ENCODE measurements at regions not wholly inside any gene's neighbourhood (a gene's known extent, or its start where the extent isn't known, plus 50 kb on each side); places are given as distances from the start of the nearest gene placed in this dataset.

DNA sequence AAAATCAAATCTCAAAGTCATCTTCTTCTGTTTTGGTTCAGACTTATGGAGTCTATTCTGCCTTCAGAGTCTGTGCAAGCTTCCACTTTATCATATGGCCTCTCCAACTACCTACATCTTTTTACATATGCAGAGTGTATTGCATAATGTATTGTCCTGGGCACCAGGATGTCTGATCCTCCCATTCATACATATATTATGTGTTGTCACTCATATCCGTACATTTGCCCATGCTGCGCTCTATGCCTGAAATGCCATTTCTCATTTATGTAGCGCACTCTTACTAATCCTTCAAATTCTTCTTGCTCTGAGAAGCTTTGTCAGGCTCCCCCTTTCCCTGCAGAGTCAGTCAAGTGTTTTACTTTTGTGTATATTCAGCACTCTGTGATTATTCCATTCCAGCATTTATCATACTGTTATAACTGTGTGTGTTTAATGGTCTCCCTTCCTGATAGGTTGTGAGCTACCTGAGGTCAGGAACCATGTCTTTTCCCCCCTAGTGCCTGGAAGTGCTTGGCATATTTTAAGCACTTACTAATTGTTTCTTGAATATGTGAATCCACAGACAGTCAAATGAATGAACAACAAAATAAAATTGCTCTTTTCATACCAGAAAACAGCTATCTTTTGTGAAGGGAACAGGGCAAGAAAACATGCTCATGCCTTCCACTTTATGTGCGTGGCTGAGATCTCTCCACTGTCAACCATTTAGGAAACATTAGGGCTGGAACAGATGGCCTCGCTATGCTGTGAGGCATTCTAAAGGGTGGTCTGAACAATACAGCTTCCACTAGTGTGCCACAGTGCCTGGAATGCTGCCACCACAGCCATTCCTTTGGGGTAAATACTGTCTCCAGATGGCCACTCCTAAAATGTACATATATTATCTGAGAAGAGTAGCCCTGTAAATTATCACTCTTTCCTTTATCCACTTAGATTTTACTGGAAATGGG, 81.8 kb downstream of the GLUD2 start (continued):
- TF ChIP-seq, protein P1, sequence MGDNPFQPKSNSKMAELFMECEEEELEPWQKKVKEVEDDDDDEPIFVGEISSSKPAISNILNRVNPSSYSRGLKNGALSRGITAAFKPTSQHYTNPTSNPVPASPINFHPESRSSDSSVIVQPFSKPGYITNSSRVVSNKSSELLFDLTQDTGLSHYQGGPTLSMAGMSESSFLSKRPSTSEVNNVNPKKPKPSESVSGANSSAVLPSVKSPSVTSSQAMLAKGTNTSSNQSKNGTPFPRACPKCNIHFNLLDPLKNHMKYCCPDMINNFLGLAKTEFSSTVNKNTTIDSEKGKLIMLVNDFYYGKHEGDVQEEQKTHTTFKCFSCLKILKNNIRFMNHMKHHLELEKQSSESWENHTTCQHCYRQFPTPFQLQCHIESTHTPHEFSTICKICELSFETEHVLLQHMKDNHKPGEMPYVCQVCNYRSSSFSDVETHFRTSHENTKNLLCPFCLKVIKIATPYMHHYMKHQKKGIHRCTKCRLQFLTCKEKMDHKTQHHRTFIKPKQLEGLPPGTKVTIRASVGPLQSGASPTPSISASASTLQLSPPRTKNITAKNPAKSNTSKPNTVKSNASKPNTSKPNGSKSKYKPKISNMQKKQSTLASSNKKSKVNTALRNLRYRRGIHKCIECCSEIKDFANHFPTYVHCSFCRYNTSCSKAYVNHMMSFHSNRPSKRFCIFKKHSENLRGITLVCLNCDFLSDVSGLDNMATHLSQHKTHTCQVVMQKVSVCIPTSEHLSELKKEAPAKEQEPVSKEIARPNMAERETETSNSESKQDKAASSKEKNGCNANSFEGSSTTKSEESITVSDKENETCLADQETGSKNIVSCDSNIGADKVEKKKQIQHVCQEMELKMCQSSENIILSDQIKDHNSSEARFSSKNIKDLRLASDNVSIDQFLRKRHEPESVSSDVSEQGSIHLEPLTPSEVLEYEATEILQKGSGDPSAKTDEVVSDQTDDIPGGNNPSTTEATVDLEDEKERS (tag by site-specific recombination; IDR thresholded peaks at IDR 0.05), result no peak
- no peak for TF ChIP-seq ZNF114 (tag by site-specific recombination; IDR thresholded peaks at IDR 0.05)
- TF ChIP-seq, protein P2, sequence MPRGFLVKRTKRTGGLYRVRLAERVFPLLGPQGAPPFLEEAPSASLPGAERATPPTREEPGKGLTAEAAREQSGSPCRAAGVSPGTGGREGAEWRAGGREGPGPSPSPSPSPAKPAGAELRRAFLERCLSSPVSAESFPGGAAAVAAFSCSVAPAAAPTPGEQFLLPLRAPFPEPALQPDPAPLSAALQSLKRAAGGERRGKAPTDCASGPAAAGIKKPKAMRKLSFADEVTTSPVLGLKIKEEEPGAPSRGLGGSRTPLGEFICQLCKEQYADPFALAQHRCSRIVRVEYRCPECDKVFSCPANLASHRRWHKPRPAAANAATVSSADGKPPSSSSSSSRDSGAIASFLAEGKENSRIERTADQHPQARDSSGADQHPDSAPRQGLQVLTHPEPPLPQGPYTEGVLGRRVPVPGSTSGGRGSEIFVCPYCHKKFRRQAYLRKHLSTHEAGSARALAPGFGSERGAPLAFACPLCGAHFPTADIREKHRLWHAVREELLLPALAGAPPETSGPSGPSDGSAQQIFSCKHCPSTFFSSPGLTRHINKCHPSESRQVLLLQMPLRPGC (tag by site-specific recombination; IDR thresholded peaks at IDR 0.05), result no peak
- TF ChIP-seq TRIM28 (IDR thresholded peaks at IDR 0.05; ENCODE audit: borderline replicate concordance, low read length), result no peak
- no peak for TF ChIP-seq ZNF501 (tag by site-specific recombination; IDR thresholded peaks at IDR 0.05)
- no peak for TF ChIP-seq ZNF549 (tag by site-specific recombination; IDR thresholded peaks at IDR 0.05)
- no peak for TF ChIP-seq ZNF626 (tag by site-specific recombination; IDR thresholded peaks at IDR 0.05)
- TF ChIP-seq, protein P3, sequence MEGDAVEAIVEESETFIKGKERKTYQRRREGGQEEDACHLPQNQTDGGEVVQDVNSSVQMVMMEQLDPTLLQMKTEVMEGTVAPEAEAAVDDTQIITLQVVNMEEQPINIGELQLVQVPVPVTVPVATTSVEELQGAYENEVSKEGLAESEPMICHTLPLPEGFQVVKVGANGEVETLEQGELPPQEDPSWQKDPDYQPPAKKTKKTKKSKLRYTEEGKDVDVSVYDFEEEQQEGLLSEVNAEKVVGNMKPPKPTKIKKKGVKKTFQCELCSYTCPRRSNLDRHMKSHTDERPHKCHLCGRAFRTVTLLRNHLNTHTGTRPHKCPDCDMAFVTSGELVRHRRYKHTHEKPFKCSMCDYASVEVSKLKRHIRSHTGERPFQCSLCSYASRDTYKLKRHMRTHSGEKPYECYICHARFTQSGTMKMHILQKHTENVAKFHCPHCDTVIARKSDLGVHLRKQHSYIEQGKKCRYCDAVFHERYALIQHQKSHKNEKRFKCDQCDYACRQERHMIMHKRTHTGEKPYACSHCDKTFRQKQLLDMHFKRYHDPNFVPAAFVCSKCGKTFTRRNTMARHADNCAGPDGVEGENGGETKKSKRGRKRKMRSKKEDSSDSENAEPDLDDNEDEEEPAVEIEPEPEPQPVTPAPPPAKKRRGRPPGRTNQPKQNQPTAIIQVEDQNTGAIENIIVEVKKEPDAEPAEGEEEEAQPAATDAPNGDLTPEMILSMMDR (tag by site-specific recombination; IDR thresholded peaks at IDR 0.05), result no peak
- no peak for TF ChIP-seq ZNF174 (tag by site-specific recombination; IDR thresholded peaks at IDR 0.05)
- TF ChIP-seq TCF7L2 (IDR thresholded peaks at IDR 0.05; ENCODE audit: borderline replicate concordance, low read depth, low read length), result no peak
- TF ChIP-seq ZNF426 (tag by site-specific recombination; IDR thresholded peaks at IDR 0.05), result no peak
- no peak for TF ChIP-seq RBAK (tag by site-specific recombination; IDR thresholded peaks at IDR 0.05)
- no peak for TF ChIP-seq ZNF785 (tag by site-specific recombination; IDR thresholded peaks at IDR 0.05)
- TF ChIP-seq, protein P4, sequence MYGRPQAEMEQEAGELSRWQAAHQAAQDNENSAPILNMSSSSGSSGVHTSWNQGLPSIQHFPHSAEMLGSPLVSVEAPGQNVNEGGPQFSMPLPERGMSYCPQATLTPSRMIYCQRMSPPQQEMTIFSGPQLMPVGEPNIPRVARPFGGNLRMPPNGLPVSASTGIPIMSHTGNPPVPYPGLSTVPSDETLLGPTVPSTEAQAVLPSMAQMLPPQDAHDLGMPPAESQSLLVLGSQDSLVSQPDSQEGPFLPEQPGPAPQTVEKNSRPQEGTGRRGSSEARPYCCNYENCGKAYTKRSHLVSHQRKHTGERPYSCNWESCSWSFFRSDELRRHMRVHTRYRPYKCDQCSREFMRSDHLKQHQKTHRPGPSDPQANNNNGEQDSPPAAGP (tag by site-specific recombination; IDR thresholded peaks at IDR 0.05), result no peak

DNA sequence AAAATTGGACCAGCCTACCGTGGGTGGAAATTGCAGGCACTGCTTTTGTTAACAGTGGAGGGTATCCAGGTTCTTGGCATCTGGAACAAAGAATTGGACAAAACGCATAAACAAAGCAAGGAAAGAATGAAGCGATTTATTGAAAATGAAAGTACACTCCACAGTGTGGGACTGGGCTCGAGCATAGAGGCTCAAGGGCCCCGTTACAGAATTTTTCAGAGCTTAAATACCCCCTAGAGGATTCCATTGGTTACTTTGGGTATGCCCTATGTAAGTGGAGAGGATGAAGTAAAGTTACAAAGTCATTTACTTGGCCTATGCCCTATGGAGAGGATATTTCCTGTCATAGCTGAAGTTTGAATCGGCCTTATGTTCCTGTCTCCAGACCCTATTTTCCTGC, 85.3 kb downstream of the GLUD2 start:
- ChIA-PET CTCF (no interaction called here), POLR2A (no interaction called here)
- H3K36me3 ChIP-seq (ENCODE audit: control insufficient read depth in 2 of 2, insufficient read depth in 1 of 2, low read length in 2 of 2), result no peaks in the 10 kb centered on the region
- H3K9me3 ChIP-seq (ENCODE audit: control insufficient read depth, insufficient read depth, low read depth, low read length), result no peaks in the 10 kb centered on the region
- H3K4me1 ChIP-seq (ENCODE audit: control insufficient read depth, insufficient read depth, low read length), result no peaks in the 10 kb centered on the region
- TF ChIP-seq ZNF391 (tag by site-specific recombination; IDR thresholded peaks at IDR 0.05; ENCODE audit: borderline replicate concordance, low read depth), result no peak
- no peak for TF ChIP-seq ZNF530 (tag by site-specific recombination; IDR thresholded peaks at IDR 0.05; ENCODE audit: low read depth)
- no peak for TF ChIP-seq TCF7L2 (IDR thresholded peaks at IDR 0.05; ENCODE audit: borderline replicate concordance, low read depth, low read length)
- no peak for TF ChIP-seq ZNF354C (tag by site-specific recombination; IDR thresholded peaks at IDR 0.05; ENCODE audit: borderline replicate concordance, low read depth)
- no peak for TF ChIP-seq ZNF16 (tag by site-specific recombination; IDR thresholded peaks at IDR 0.05; ENCODE audit: low read depth)
- TF ChIP-seq ZNF184 (tag by site-specific recombination; IDR thresholded peaks at IDR 0.05), result no peak
- TF ChIP-seq ZNF37A (tag by site-specific recombination; IDR thresholded peaks at IDR 0.05), result no peak
- TF ChIP-seq SP7 (tag by site-specific recombination; IDR thresholded peaks at IDR 0.05), result no peak
- TF ChIP-seq ZNF146 (tag by site-specific recombination; IDR thresholded peaks at IDR 0.05), result no peak
- TF ChIP-seq ZNF214 (tag by site-specific recombination; IDR thresholded peaks at IDR 0.05; ENCODE audit: borderline replicate concordance), result no peak
- TF ChIP-seq ZNF112 (tag by site-specific recombination; IDR thresholded peaks at IDR 0.05), result no peak
- TF ChIP-seq, protein P5, sequence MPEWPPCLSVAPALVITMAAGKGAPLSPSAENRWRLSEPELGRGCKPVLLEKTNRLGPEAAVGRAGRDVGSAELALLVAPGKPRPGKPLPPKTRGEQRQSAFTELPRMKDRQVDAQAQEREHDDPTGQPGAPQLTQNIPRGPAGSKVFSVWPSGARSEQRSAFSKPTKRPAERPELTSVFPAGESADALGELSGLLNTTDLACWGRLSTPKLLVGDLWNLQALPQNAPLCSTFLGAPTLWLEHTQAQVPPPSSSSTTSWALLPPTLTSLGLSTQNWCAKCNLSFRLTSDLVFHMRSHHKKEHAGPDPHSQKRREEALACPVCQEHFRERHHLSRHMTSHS (tag by site-specific recombination; IDR thresholded peaks at IDR 0.05), result no peak
- no peak for TF ChIP-seq GLIS1 (tag by site-specific recombination; IDR thresholded peaks at IDR 0.05)
- TF ChIP-seq ZNF341 (tag by site-specific recombination; IDR thresholded peaks at IDR 0.05; ENCODE audit: low read depth), result no peak
- TF ChIP-seq MYNN (tag by site-specific recombination; IDR thresholded peaks at IDR 0.05; ENCODE audit: borderline replicate concordance), result no peak
- TF ChIP-seq ZNF175 (tag by site-specific recombination; IDR thresholded peaks at IDR 0.05), result no peak
- H3K4me3 ChIP-seq (ENCODE audit: low read depth, low read length), result no peak overlapping the region
- H3K27ac ChIP-seq (ENCODE audit: extremely low read depth, low read depth, low read length), result no peak overlapping the region
